Activated CD8-positive, alpha-beta memory T cell treated with anti-CD3 and anti-CD28 coated beads, Interleukin-2, amount 50 U/mL, for 1 hour (primary cell): ENCODE measurements at regions not wholly inside any gene's neighbourhood (a gene's known extent, or its start where the extent isn't known, plus 50 kb on each side); places are given as distances from the start of the nearest gene placed in this dataset.
"Not testable (repeated sequence)": the region's sequence is repeated elsewhere in the genome, so short reads cannot be mapped to it uniquely, and the experiment has no call there.

Experiments used
- DNase-seq: peaks from one replicate; pipeline ENCODE4 v3.0.0-alpha.2; 2020; ENCODE audit errors: extremely low read depth

DNA sequence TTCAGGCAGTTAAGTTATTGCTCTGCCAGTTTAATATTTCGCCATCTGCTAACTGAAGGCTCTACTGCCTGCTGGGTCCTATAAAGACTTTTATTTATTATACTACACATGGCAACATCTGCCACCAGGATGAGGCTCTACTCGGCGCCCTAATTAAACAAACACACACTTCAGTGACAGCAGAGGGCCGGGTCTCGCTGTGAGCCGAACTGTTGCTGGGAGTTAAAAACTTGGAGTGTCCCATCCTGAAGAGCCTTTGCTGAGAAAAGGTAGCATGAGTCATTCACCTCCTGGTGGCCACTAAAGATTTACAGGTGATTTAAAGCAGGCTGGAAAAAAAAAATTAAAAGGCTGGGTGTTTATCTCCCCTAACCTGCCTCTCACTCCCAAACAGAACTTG is 183.7 kb downstream of the NPIPA8 start:
- not testable (repeated sequence) for DNase-seq

DNA sequence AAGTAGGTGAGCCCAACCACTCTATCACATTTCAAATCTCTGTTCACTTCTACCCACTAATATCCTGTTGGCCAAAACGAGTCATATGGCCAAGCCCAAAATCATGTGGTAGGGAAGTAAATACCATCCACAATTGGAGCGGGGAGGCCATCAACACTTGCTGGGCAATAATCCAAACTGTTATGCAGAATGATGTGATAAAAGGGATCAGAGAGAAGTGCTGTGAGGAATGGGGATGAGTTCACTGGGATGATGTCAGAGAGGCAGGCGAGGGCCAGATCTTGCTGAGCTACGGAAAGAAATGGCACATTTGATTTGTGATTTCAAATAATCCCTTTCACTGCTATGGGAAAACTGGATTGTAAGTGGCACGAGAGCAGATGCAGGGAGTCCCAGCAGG is 188.4 kb downstream of the NPIPA8 start:
- DNase-seq = not testable (repeated sequence)

DNA sequence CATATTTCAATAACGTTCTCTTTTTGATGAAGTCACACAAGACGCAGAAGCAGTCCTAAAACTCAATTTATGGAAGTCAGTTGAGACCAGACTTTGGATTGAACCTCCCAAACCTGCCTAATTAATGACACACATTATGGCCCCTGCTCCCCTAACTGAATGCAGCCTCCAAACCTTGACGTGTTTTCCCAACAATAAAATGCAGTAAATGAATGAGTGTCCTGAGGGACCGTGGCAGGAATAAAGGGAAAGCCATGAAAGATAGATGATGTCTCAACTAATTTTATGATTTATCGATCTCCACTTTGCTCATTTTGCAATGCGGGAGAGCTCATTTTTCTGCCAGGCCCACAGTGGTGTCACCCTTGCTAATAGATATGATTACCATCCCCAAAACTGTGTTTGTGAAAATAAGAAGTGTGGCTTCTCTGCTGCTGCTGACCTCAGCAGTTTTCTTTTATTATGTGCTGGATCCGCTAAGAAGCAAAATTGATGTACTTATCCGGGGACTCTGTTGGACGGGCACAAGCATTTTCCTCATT is 189.9 kb downstream of the NPIPA8 start:
- not testable (repeated sequence) for DNase-seq

DNA sequence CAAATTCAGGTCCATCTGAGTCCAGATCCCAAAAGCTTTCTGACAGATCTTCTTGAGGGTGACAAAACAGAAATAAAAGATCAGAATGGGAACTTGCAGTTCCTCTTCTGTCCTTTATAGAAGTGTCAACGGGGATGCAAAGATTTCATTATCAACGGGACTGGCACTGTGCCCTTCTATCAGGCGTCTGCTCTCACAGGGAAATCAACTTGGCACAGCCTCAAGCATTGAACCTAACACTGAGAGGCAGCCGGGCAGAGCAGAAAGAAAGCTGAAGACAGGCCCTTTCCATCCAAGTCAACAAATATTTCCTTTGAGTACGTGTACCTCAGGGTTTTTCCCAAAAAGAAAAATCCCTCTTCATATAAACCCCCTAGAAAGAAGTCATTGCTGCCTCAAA is 194.5 kb downstream of the NPIPA8 start:
- DNase-seq = not testable (repeated sequence)

DNA sequence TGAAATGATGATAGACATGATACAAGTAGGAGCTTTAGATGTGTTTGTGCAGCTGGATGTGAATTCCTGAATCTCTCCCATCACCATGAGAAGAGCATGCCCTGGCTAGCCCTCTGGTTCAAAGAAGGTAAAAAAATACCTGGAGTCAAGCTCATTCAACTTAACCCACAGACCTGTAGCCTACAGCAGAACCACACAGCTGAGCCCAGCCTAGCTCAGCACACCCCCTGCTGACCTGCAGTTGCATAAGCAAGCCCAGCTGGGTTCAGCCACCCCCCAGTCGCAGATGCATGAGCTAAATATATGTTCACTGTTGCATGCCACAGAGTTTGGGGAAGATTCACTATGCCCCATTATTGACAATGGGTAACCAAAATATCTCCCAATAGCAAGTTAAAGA is 200.2 kb downstream of the NPIPA8 start:
- DNase-seq = not testable (repeated sequence)

DNA sequence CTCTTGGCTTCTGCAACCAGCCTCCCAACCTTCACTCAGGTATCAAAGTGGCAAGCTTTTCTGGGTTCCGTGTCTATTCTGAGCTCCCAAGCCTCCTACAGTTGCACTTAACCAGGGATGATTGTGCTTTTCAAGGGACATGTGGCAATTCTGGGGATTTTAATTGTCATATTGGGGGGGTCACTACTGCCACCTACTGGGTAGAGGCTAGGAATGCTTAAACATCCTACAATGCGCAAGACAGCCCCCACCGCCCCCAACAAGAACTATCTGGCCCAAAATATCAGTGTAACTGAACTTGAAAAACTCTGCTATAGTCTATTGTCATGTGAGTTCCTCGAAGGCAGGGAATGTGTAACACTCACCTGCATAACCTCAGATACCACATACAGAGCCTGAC is 201.5 kb downstream of the NPIPA8 start:
- DNase-seq = not testable (repeated sequence)

DNA sequence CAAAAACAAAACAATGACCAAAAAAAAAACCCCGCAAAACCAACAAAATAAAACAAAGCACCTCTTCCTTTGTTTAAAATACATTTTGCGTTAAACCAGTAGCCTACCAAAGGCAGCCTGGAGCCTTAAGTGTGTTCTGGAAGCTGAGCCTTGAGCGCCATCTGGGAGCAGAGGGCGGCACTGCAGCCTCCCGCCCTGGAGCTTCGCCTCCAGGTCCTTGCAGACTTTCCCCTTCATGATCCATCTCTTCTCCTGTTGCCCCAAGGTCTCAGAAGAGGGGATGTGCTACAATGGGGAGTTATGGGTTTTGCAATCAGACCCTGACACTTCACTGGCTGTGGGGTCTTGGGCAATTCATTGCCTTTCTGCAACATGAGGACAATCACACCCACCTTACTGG is 204.9 kb downstream of the NPIPA8 start:
- not testable (repeated sequence) for DNase-seq

DNA sequence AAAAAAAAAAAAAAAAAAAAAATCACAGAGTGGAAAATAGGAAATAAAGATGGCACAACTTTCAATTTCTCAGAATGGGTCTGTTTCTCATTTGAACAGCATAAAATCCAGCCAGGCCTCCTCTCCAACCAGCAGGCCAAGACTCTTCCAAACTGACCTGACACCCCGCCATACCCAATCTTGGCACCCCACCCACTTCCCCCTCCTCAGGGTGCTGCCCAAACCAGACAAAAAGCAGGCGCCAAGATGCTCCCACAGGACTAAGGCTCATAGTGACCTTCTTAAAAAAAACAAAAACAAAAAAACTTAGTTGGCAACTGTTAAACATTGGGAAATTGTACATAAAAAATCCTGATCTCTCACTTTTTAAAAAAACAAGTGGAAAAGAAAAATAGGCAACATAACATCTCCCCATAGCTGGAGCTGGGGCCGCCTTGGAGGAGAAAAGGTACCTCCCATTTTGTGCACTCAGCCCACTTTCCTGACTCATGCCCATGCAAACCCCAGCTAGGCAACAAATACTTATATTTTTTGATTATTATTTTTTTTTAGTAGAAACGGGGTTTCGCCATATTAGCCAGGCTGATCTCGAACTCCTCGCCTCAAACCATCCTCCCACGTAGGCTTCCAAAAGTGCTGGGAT is 205.9 kb downstream of the NPIPA8 start:
- not testable (repeated sequence) for DNase-seq

DNA sequence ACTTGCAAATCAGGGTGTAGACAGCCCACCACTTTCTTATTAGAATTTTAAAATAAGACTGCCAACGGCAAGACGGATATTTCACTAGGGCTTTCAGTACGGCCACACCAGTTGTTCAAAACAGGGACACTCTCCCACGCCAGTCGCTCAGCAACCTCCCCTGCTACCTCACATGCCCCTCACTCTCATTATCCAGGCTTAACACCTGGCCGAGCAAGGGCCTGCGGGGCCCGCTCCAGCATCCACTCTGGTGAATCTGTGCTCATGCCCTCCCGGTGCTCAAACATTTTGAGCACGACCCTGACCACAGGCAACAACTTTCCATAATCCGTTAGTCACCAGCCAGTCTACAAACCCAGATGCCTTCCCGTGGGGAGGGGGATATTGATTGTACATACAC is 209.5 kb downstream of the NPIPA8 start:
- DNase-seq = not testable (repeated sequence)

DNA sequence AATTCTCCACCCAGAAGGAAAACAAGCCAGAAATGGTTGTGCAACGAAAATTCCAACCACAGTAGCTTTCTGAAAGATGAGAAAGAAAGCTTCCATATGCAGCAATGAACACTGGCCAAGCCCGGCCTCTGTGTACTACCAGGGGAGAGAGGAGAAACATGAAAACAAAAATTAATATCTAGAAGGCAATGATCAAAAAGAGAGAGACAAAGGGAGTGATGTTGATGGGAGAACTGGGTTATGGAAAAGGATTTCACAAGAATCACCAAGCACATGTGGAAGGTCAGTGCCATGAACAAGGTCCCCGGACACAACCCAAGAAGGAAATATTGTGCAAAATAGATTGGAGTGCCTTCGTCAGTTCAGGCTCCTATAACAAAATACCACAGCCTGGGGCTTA is 217.4 kb downstream of the NPIPA8 start:
- DNase-seq = not testable (repeated sequence)

DNA sequence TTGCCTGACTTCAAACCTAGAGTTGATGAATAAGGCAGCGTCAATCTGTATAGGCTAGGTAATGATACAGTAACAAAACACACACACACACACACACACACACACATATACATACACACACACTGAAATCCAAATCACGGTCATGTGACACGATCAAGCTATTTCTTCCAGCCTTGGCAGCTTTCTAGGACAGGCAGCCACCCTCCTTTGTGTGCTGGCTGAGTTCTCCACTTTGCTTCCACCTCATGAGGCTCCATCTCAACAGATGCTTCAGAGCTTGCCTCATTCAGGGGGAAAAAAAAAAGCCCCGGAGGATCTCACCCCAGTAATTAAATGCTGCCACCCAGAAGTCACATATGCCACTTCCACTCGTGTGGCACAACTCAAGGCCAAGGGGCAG is 217.9 kb downstream of the NPIPA8 start:
- DNase-seq = not testable (repeated sequence)

DNA sequence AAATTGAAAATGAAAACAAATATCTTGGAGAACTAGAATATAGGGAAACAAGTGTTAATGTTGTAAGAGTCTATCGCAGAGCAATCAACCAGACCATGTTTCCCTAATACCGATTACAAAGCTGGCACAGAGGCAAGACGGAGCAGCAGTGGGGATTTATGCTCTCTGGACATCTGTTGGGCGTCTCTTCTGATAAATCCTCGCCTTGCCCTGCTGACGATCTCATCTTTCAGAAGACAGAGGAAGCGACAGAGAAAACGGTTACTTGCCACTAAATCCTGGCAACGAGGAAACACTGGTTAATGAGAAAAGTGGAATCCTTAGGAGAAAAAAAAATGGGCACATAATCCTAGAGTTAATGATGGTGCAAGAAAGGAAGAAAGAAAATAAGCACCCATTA is 218.5 kb downstream of the NPIPA8 start:
- not testable (repeated sequence) for DNase-seq

DNA sequence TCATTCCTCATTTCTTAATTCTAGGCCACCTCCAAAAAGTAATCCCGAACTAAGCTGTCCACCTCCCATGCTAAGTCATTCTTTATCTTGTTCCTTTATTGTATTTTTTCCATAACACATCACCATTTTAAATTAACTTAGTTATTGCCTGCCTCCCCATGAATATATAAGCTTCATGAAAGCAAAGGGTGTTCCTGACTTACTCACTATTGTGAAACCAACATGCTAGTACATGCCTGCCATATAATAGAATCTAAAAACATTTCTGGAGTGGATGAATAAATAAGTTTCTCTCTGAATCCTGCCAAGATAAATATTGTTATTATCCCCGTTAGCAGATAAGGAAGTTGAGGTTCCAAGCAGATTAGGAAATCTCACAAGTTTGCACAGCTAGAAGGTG is 232.1 kb downstream of the NPIPA8 start:
- not testable (repeated sequence) for DNase-seq

DNA sequence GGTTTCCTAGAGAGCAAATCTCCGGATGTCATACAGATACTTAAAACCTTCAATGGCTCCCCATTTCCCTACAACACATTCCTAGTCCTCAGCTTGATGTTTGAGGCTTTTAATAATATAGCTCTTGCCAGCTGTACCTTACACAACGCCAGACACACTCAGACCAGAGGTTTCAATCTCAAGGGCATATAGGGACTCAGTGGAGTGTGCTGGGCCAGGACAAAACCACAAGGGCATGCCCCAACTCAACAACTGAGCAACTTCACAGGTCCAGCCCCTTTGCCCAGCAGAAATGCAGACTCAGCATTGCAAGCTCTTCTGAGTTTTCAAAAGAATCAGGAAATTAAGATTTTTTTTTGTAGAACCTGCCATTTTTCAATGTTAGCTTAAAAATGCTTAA is 235.5 kb downstream of the NPIPA8 start:
- not testable (repeated sequence) for DNase-seq

DNA sequence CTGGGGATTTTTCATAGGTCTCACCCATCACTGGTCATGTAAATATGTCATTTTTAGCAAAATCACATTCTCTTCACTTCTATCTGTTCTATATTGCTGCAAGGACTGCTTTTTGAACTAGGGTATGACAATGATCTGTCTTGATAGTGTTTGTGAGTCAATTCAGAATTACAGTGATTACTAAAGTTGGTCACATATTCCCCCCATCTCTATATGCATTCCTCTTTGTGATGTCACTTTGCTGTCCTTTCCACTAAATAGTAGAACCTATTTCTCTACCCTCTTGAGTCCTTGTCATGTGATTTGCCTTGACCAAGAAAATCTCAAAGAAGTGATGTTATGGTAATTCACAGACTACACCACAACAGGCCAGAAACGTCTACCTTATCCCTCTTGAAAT is 243.9 kb downstream of the NPIPA8 start:
- not testable (repeated sequence) for DNase-seq

DNA sequence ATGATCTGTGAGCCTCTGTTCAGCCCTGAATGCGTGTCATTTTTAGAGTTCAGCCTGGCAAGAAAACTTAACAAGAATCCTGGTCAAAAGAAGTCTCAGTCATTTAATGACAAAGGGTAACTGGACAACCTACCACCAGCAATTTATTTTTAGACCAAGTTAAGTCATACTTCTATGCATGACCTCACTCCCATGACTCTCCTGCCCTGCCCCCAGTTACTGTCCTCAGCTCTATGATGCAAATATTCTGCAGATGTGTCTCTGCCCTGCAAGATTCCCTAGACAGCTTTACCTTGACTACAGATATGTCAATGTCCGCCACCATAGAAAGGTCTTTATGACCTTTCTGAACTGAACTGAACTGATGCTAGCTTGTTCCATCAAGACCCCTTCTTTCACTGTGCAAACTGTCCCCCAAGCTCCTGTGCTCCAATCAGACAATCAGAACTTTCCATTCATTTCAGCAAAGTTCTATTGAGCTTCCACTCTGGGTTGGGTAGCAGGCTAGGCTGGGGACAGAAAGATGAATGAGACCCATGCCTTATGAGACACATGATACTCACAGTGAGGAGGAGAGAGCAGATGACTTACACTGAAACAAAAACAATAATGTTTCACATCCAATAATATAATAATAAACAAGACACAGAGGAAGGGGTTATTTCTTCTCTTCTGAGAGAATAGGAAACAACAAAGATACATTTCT is 255.7 kb downstream of the NPIPA8 start:
- DNase-seq = not testable (repeated sequence)

DNA sequence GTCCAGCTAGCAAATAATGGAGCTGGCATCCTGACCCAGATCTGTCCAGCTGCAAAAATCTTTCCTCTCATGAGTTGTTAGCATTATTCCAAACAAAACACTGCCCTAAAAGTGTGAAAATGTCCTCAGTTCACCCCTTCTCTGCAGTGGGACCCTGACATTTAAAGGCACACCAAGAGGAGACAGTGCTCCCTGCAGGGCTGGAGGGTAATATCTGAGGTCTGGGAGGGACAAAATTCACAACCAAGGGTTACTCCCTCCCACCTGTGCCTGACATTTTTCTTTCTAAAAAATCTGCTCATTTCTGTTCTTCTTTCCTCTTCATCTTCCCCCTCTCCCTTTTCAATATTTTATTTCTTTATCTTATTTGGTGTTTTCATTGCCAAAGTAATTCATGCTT is 258.6 kb downstream of the NPIPA8 start:
- not testable (repeated sequence) for DNase-seq

DNA sequence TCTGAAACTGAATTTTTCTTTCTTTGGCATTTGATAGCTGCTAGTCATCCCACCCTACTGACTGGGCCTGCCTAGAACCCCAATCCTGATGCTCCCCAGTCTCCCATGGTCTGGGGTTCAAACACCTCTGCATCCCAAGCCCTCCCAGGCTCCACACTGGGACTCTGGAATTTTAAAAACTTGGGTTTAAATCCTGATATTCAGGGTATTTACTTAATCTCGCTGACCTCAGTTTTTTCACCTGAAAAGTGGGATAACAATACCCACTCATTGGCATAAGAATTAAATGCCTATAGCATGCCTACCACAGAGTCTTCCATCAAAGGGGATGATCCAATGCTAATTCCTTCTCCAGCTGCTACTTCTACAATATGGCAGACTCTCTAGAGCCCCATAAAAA is 264.4 kb downstream of the NPIPA8 start:
- no peak for DNase-seq

DNA sequence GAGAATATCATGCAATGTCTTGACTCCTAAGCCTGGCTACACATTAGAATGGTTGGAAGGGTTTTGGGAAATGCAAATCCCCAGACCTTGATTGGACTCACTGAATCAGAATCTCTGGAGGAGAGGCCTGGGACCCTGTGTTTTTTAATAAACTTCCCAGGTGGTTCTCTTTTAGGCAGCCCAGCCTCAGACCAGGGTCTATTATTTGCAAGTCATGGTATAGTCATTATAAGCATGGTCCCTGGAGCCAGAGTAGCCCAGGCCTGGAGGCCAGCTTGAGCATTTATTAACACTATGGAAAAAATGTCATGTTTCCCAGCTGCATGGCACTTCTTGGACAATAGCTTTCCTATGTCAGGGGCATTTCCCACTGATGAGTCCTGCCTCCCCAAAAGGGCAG is 266.9 kb downstream of the NPIPA8 start:
- no peak for DNase-seq

DNA sequence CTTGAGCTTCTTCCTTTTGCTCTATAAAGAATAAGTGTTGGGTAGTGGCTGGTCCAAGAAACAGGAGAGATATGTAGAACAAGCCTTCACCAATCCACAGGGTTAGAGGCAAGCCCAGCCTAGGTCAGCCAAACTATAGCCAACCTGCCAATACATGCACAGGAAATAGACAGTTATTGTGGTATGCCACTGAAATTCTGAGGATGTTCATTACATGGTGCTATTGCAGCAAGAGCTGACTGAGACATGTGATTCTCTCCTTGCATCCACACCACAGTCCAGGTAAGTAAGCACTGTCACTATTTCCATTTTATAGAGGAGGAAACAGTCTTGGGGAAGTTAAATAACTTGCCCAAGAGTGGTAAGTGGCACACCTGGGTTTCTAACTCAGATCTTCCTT is 268.1 kb downstream of the NPIPA8 start:
- DNase-seq = no peak

DNA sequence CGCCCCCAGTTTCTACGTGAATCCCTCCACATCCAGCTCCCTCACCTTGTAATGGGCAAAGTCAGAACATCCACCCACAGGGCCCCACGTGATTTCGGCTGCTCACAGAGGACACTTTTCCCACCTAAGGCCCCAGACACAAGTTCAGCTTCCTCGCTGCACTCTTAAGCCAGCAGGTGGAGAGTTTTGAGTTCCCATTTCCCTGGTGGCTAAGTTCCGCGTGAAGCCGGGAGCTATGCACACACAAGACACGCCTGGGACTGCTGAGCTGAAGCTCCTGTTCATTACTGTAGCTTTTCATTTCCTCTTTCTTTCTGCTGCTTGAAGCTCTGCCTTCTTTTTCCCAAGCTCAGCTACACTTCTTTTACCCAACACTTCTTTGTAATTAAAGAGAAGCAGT is 273.8 kb downstream of the NPIPA8 start:
- no peak for DNase-seq

DNA sequence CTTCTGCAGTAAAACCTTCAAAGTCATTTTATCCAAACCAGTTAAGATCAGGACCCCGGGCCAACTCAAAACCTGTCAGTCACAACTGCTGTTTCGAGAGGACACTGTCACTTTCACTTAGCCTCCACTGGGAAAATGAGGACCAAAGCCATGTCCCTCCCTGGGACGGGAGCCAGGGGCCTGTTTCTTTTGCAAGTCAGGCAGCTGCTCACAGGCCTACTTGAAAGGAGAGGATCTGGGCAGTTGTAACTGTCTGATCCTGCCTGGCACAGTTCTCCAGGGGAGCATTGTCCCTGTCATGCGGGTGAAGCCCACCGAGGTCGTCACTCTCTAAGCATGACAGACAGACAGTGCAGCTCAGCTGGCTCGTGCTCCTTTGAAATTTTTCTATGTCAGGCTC is 276.2 kb downstream of the NPIPA8 start:
- no peak for DNase-seq

DNA sequence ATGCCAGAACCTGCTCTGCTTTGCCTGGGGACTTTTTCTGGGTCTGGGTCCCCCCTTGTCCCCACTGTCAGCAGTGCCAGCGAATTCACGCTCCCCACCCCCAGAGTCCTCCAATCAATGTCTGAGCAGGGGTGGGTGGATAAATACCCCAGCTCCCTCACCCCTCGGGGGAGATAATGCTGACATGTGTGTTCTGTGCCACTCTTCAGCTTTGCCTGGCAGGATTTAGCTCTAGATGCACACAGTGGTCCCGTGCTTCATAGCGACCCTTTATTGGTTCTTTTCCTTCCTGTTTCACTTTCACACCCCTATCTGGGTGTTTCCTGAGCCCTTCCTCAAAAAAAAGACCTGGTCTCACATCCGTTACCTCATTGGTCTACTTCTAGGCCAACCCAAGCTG is 277.0 kb downstream of the NPIPA8 start:
- no peak for DNase-seq
